ENCODE measurements at regions not wholly inside any gene's neighbourhood (a gene's known extent, or its start where the extent isn't known, plus 50 kb on each side); places are given as distances from the start of the nearest gene placed in this dataset.

DNA sequence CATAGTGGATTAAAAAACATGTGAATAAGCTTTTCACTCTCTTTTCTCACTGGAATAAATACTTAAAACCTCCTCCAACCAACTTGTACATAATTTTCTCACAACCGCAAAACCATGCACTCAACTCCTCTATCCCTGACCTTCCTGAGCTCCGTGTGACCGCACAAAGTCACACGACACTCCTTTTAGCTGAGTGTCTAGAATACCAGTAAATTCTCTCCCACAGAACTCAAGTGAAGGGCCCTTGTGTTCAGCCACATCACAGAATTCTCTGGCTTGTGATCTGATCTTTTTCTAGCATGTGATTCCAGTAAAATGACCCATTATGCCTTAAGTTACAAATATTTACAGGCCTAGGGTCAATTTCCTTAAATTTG is 91.2 kb upstream of the ARL4C start:
- TF ChIP-seq POLR2A (IDR thresholded peaks at IDR 0.05) = no peak
- TF ChIP-seq, protein P1, sequence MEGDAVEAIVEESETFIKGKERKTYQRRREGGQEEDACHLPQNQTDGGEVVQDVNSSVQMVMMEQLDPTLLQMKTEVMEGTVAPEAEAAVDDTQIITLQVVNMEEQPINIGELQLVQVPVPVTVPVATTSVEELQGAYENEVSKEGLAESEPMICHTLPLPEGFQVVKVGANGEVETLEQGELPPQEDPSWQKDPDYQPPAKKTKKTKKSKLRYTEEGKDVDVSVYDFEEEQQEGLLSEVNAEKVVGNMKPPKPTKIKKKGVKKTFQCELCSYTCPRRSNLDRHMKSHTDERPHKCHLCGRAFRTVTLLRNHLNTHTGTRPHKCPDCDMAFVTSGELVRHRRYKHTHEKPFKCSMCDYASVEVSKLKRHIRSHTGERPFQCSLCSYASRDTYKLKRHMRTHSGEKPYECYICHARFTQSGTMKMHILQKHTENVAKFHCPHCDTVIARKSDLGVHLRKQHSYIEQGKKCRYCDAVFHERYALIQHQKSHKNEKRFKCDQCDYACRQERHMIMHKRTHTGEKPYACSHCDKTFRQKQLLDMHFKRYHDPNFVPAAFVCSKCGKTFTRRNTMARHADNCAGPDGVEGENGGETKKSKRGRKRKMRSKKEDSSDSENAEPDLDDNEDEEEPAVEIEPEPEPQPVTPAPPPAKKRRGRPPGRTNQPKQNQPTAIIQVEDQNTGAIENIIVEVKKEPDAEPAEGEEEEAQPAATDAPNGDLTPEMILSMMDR (IDR thresholded peaks at IDR 0.05) = no peak
- no peak for TF ChIP-seq POLR2AphosphoS5 (IDR thresholded peaks at IDR 0.05)
- TF ChIP-seq EP300 (IDR thresholded peaks at IDR 0.05) = peak in 1 of 4 donors; percentile 6
